Effector memory CD8-positive, alpha-beta T cell (primary cell): ENCODE measurements at regions not wholly inside any gene's neighbourhood (a gene's known extent, or its start where the extent isn't known, plus 50 kb on each side); places are given as distances from the start of the nearest gene placed in this dataset.
"Not testable (repeated sequence)": the region's sequence is repeated elsewhere in the genome, so short reads cannot be mapped to it uniquely, and the experiment has no call there.

Source experiments
- ATAC-seq: fragments of 150-1000 bp; cut with Tn5 transposase; replicated peaks from 2 replicates; pipeline ENCODE4 v1.10.0; 2021; ENCODE audit warnings: mild to moderate bottlenecking, moderate library complexity
- DNase-seq, 3 experiments: peaks; one replicate each; pipeline ENCODE4 v3.0.0; 2021
- H3K27ac Mint-ChIP-seq, 2 donors: one replicate each; pipeline ENCODE4 v1.8.0; 2022; ENCODE audit warnings: mild to moderate bottlenecking in 2 of 2, mixed read lengths in 2 of 2, moderate library complexity in 2 of 2
- H3K27me3 Mint-ChIP-seq, 2 donors: one replicate each; pipeline ENCODE4 v1.8.0; 2022; ENCODE audit warnings: mixed read lengths in 2 of 2
- H3K36me3 Mint-ChIP-seq: one replicate; pipeline ENCODE4 v1.8.0; 2022; ENCODE audit warnings: mild to moderate bottlenecking, moderate library complexity, mixed read lengths; ENCODE audit not compliant: insufficient read depth
- H3K4me1 Mint-ChIP-seq, 2 donors: one replicate each; pipeline ENCODE4 v1.8.0; 2022; ENCODE audit warnings: low read depth in 2 of 2, mixed read lengths in 2 of 2
- H3K4me3 Mint-ChIP-seq, 2 donors: one replicate each; pipeline ENCODE4 v1.8.0; 2022; ENCODE audit warnings: mild to moderate bottlenecking in 2 of 2, mixed read lengths in 2 of 2, moderate library complexity in 2 of 2
- H3K9me3 Mint-ChIP-seq, 2 donors: one replicate each; pipeline ENCODE4 v1.8.0; 2022; ENCODE audit warnings: mixed read lengths in 2 of 2

- no peak for DNase-seq
- Mint-ChIP-seq H3K27me3 (peaks cover 0 to 9% of the 10 kb centered on the region in 2 donors), H3K27ac (no peak overlapping the region), H3K36me3 (no peaks in the 10 kb centered on the region), H3K9me3 (no peaks in the 10 kb centered on the region), H3K4me1 (no peaks in the 10 kb centered on the region), H3K4me3 (no peak overlapping the region)
- ATAC-seq = no peak
Measured at GRCh38 chr22:47303161-47303890, 540.9 kb downstream of the TBC1D22A start.

GRCh38 chr22:47302587-47302986, 540.1 kb downstream of the TBC1D22A start:
- not testable (repeated sequence) for H3K4me1 Mint-ChIP-seq, H3K27ac Mint-ChIP-seq, H3K9me3 Mint-ChIP-seq, H3K36me3 Mint-ChIP-seq, H3K4me3 Mint-ChIP-seq, DNase-seq, ATAC-seq
- peaks cover 0 to 12% of the 10 kb centered on the region in 2 donors for H3K27me3 Mint-ChIP-seq

- no peak overlapping the region for H3K4me3 Mint-ChIP-seq
- no peak for DNase-seq
- peaks cover 0 to 2% of the 10 kb centered on the region in 2 donors for H3K9me3 Mint-ChIP-seq
- no peak overlapping the region for H3K27ac Mint-ChIP-seq
- no peaks in the 10 kb centered on the region for H3K4me1 Mint-ChIP-seq
- H3K36me3 Mint-ChIP-seq = no peaks in the 10 kb centered on the region
- peaks cover 0 to 18% of the 10 kb centered on the region in 2 donors for H3K27me3 Mint-ChIP-seq
- ATAC-seq = no peak
Measured at GRCh38 chr22:47301820-47302475, 539.5 kb downstream of the TBC1D22A start.

GRCh38 chr22:47300698-47301405, 538.4 kb downstream of the TBC1D22A start:
- Mint-ChIP-seq H3K27me3 (peaks cover 9 to 29% of the 10 kb centered on the region in 2 donors), H3K4me3 (no peak overlapping the region), H3K4me1 (no peaks in the 10 kb centered on the region), H3K27ac (no peak overlapping the region), H3K36me3 (no peaks in the 10 kb centered on the region), H3K9me3 (peaks cover 0 to 2% of the 10 kb centered on the region in 2 donors)
- DNase-seq (no peak), ATAC-seq (no peak)

GRCh38 chr22:47299863-47300697, 537.6 kb downstream of the TBC1D22A start:
- no peaks in the 10 kb centered on the region for H3K36me3 Mint-ChIP-seq
- H3K4me3 Mint-ChIP-seq = no peak overlapping the region
- DNase-seq (no peak), ATAC-seq (no peak)
- H3K4me1 Mint-ChIP-seq = no peaks in the 10 kb centered on the region
- H3K9me3 Mint-ChIP-seq = peaks cover 0 to 2% of the 10 kb centered on the region in 2 donors
- peaks cover 12 to 37% of the 10 kb centered on the region in 2 donors for H3K27me3 Mint-ChIP-seq
- H3K27ac Mint-ChIP-seq = no peak overlapping the region

- Mint-ChIP-seq H3K36me3 (no peaks in the 10 kb centered on the region), H3K27ac (no peak overlapping the region), H3K9me3 (peaks cover 0 to 2% of the 10 kb centered on the region in 2 donors), H3K4me3 (no peak overlapping the region), H3K4me1 (no peaks in the 10 kb centered on the region), H3K27me3 (peaks cover 19 to 44% of the 10 kb centered on the region in 2 donors)
- ATAC-seq (no peak), DNase-seq (no peak)
Measured at GRCh38 chr22:47299211-47299862, 536.9 kb downstream of the TBC1D22A start.

- ATAC-seq = no peak
- peaks cover 19 to 56% of the 10 kb centered on the region in 2 donors for H3K27me3 Mint-ChIP-seq
- no peaks in the 10 kb centered on the region for H3K4me1 Mint-ChIP-seq
- H3K4me3 Mint-ChIP-seq = no peak overlapping the region
- no peak for DNase-seq
- H3K9me3 Mint-ChIP-seq = peaks cover 0 to 2% of the 10 kb centered on the region in 2 donors
- H3K27ac Mint-ChIP-seq = no peak overlapping the region
- H3K36me3 Mint-ChIP-seq = no peaks in the 10 kb centered on the region
Measured at GRCh38 chr22:47298017-47298785, 535.8 kb downstream of the TBC1D22A start.

GRCh38 chr22:47297261-47298016, 535.0 kb downstream of the TBC1D22A start:
- Mint-ChIP-seq H3K4me1 (no peaks in the 10 kb centered on the region), H3K9me3 (peaks cover 0 to 2% of the 10 kb centered on the region in 2 donors)
- ATAC-seq = no peak

GRCh38 chr22:47296405-47297260, 534.2 kb downstream of the TBC1D22A start:
- H3K27ac Mint-ChIP-seq = no peak overlapping the region
- no peak overlapping the region for H3K4me3 Mint-ChIP-seq
- ATAC-seq (no peak), DNase-seq (no peak)
- no peaks in the 10 kb centered on the region for H3K36me3 Mint-ChIP-seq
- H3K4me1 Mint-ChIP-seq = no peaks in the 10 kb centered on the region
- H3K9me3 Mint-ChIP-seq = peaks cover 0 to 2% of the 10 kb centered on the region in 2 donors
- H3K27me3 Mint-ChIP-seq = peaks cover 19 to 67% of the 10 kb centered on the region in 2 donors

More at GRCh38 chr22:47297261-47298016, 535.0 kb downstream of the TBC1D22A start:
- no peak for DNase-seq
- Mint-ChIP-seq H3K27me3 (peaks cover 19 to 63% of the 10 kb centered on the region in 2 donors), H3K27ac (no peak overlapping the region), H3K36me3 (no peaks in the 10 kb centered on the region), H3K4me3 (no peak overlapping the region)

GRCh38 chr22:47295982-47296381, 533.5 kb downstream of the TBC1D22A start:
- peaks cover 0 to 2% of the 10 kb centered on the region in 2 donors for H3K9me3 Mint-ChIP-seq
- H3K36me3 Mint-ChIP-seq = no peaks in the 10 kb centered on the region
- no peak for DNase-seq
- no peak overlapping the region for H3K27ac Mint-ChIP-seq
- ATAC-seq = no peak
- no peaks in the 10 kb centered on the region for H3K4me1 Mint-ChIP-seq
- H3K27me3 Mint-ChIP-seq = peaks cover 19 to 73% of the 10 kb centered on the region in 2 donors
- no peak overlapping the region for H3K4me3 Mint-ChIP-seq
